HG03469 (cell line): ENCODE measurements at regions not wholly inside any gene's neighbourhood (a gene's known extent, or its start where the extent isn't known, plus 50 kb on each side); places are given as distances from the start of the nearest gene placed in this dataset.
A peak's percentile ranks its signal among the peaks of the same experiment; 100 is the strongest.

Experiments
- ATAC-seq: cut with Tn5 transposase; IDR thresholded peaks from one replicate; pipeline ENCODE4 v1.9.1; 2021; ENCODE audit warnings: mild to moderate bottlenecking, moderate library complexity, moderate number of reproducible peaks; ENCODE audit not compliant: unreplicated experiment

DNA sequence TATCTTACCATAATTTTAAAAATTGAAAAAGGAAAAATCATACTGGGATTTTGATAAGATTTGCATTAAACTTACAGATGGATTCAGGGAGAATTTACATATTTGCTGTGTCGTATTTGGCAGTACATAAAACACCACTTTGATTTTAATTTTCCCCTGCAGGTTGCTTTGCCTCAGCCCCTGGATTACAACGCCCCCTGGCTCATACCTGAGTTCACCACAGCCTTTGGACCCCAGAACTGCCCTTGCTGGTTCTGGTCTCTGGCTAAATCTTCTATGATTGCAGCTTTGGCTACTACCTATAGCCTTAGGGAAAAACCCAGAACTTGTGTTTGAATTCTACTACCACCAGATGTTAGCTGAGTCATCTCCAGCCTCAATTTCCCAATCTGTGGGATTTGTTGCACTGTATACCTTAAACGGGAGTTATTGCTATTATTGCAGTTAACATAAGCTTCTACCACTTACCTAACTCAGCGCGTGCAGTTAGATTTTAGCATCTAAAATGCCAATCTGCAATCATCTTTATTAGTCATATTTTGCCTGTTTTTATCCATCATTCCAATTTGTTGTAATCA lies 315.7 kb upstream of the GADL1 start:
- no peak for ATAC-seq

DNA sequence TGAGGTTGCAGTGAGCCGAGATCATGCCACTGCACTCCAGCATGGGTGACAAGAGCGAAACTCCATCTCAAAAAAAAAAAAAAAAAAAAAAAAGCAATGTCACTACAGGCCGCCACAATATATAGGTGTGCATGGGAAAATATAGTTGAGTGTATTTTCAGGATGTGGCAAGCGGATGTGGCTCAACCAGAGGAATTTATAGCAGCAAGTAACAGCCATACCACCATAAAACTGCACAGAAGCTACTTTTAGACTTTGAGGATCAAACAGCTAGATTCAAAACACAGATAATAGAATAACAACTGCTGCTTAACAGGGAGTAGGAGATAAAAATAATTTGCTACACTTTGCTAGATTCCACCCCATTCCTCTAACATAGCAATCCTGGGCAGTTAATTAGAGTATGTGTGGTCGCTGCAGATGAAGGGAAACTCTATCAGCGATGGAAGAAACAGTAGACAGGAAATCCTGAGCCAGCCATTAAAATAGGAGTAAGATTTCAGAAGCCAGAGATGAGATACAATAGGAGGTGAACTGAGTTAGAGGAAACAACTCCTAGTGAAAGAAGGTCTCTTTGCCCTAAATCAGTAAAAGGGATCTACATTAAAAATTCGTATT lies 318.7 kb upstream of the STT3B start:
- ATAC-seq, result peak; percentile 48

DNA sequence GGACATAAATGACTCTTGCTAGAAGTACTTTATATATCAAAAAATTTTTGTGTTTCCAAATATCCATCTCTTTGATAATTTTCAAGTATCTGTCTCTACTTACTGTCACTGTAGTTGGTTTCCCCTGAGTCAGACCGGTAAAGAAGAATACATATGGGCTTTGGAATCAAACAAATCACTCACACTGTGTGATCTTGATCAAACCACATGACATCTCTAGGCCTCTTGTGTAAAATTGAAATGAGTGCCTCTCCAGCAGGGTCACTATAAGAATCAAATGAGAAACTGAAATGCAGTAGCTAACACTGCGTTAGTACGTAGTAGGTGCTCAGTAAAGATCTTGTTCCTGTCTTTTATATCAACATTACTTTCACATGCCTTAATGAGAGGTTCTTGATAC lies 314.6 kb upstream of the STT3B start:
- ATAC-seq, result no peak

DNA sequence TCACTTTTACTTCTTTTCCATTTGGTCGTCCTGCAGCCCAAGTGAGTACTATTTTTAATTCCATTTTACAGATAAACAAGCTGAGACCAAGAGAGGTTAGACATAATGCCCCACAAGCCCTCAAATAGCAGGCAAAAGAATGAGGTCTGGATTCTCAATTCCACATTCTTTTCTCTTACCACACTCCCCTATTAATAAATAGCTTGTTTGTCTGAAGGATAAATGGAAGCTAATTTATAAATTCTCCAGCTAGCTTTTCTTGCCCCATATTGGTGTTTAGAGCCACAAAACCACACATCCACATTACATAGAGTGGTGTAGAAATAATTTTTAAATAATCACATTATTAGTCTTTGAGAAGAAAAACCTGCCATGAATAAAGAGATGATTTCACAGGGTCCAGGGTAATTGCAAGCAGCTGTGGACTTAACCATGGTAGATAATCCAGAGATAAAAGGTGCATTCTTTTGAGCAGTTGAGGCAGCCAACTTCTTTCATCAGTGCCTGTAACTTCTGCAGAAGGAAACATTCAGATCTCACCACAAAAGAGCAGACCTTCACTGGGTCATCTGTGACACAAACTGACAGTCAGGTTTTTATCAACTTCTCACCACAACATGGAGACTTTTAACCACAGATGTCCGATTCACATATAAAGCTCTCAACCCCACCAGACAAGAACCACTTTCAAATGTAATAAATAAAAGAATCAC lies 313.4 kb upstream of the STT3B start:
- ATAC-seq, result peak; percentile 68

DNA sequence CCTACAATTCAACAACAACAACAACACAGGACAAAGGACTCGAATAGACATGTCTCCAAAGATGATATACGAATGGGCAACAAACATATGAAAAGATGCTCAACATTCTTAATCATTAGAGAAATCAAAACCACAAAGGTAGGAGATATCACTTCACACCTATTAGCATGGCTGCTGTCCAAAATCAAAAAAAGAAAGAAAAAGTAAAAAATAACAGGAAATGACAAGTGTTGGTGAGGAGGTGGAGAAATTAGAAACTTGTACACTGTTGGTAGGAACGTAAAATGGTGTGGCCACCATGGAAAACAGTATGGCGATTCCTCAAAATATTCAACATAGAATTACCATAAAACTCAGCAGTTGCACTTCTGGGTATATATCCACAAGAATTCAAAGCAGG lies 312.3 kb upstream of the STT3B start:
- ATAC-seq, result no peak

DNA sequence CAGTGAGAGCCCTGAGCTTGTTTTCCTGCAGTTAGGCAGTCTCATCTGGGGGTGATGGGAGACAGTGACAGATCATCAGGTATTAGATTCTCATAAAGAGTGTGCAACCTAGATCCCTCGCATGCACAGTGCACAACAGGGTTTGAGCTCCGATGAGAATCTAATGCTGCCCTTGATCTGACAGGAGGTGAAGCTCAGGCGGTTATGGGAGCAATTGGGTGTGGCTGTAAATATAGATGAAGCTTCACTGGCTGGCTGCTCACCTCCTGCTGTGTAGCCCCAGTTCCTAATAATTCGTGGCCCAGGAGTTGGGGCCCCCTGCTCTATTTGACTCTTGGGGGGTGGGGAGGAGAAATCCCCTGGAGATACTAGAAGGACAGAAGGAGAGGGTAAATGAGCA lies 309.4 kb upstream of the STT3B start:
- ATAC-seq, result no peak

DNA sequence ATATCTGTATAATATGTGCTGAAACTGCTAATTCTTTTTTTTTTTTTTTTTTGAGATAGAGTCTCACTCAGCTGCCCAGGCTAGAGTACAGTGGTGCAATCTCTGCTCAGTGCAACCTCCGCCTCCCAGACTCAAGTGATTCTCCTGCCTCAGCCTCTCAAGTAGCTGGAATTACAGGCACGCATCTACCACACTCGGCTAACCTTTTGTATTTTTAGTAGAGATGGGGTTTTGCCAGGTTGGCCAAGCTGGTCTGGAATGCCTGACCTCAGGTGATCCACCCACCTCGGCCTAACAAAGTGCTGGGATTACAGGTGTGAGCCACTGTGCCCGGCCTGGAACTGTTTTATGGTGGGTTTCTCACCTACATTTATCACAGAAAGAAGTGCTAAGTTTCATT lies 307.8 kb upstream of the STT3B start:
- ATAC-seq, result no peak

DNA sequence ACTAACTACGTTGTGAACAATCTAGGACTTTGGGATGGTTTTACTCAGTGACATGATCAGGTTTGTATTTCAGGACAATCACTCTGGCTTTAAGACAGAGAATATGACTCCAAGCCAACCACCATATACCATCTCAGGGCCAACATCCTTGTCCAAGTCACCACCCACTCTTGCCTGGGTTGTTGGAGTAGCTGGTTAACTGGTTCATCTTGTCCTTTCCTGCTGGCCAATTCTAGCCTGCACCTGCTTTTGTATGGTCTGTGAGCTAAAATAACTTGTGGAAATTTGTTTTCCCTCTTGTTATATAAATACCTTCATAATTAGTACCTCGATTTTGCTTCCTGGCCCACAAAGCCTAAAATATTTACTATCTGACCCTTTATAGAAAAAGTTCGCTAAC lies 306.8 kb upstream of the STT3B start:
- ATAC-seq, result no peak

DNA sequence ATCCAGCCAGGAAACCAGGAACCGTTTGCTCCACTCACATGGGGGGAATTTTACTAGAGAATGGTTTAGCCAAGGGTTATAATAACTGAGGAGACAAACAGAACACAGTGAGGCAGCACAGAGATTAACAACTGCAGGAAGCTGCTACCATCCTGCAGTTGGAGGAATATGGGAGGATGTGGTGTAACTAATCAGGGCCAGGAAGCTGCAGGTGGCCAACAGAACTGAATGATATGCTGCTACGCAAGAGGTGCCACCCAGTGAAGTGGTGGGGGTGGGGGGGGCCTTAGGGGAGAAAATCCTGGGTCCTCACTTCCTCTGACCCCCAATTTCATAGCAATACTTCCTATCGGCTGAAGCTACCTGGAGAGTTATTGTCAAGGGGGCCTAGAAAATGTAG lies 306.4 kb upstream of the STT3B start:
- no peak for ATAC-seq

DNA sequence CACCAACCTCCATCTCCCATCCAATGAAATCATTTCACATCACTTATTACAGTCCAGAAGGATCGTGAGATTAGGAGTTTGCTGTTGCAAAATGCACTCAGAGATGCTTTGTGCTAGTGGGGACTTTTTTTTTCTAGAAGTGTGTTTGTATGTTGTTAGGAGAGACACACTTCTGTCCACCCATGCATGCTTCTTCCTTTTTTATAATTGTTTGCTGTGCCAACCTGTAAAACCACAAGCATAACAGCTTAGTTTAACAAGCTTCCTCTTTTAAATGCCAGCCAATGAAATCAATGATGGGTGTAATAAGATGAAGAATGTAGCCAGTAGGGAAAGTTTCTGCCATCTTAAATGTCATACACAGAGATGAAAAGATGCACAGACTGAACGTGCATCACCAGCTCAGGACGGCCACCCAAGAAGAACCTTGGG lies 305.6 kb upstream of the STT3B start:
- no peak for ATAC-seq

DNA sequence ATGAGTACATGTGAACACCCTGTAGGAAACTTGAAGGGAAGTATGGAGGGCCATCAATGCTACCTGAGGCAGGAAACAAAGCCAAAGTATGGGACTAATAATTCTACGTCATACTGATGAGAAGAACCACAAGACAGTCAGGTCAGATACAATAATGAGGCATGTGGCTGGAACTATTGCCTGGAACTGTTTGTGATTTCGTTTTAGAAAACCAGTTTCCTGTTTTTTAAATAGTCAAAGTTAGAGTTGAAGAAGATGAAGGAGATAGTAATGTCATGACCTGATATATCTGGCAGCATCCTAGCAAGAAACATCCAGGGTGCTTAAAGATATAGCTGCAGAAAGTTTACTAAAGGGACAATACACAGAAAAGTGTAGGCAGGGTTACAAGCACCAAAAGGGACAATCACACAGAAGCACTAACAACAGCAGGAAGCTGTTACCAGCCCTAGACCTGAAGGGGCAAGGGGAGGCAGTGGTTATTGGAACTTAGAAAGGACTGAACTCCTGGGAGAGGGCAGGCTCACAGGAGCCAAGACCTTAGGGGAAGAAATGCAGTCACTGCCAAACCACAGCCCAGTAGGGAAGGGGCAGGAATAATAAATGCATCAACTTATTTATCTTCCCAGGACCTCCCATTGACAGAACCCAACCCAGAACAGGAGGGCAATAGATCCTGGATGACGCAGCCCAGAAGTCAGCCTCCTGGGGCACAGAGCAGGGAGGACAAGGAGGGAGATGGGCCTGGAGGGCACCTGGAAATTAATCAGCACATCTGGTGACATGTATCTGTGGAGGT lies 302.1 kb upstream of the STT3B start:
- ATAC-seq, result no peak

DNA sequence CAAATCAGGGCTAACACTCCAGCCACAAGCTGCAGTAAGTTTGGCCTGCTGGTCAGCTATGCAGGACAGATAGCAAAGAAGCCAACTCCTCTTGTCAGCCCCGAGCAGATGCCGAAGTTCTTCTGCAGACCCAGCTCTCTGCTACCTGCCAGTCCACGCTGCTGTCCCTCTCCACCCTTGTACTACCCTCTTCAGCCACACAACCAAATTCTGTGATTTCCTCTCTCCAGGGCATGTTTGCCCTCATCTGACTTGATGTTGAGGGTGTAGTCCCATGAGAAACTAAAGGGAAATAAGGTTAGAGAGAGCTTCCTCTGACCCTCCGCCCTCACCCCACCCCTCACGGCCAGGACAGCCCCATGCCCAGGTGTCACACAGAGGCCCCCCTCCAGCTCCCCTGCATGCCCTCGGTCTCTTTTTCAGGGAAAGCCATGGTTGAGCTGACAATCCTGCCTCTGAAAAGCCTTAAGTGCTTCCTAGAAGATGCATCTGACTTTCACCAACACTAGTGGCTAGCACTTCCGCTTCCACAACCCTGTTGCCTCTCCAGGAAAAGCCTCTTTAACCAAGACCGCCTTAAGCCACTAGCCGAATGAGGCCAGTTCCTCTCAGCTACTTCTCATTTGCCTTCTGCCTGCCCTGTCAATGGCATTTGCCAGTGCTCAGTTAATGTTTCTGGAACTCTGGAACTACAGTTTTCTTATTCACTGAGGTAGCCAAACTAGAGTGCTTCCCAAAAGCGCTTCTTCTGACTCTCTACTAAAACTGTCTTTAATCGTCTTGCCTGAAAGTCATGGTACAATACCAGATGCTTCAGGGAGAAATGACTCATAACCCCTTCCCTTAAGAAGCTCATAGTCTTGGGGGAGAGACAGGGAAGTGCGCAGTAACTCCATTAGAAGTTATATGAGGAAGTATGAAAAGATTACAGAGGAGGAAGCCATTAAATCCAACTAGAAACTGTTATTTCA lies 300.4 kb upstream of the STT3B start:
- ATAC-seq, result no peak

DNA sequence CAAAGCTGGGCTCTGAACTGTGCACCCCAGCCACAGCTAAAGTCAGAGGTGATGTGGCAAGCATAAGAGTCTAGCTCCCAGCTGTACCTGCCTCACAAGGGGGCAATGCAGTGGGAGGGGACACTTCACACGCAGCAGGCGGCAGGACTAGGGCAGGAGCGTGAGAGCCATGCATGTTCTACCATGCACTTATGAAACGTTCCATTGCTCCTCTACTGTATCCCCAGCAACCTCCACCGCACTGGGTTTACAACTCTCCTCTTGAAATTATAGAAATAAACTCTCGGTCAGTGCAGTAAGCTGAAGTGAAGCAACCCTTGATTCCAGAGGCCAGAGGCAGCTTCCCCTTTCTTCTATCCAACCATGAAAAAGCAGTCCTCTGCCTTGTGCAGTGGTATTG lies 298.6 kb upstream of the STT3B start:
- ATAC-seq, result no peak

DNA sequence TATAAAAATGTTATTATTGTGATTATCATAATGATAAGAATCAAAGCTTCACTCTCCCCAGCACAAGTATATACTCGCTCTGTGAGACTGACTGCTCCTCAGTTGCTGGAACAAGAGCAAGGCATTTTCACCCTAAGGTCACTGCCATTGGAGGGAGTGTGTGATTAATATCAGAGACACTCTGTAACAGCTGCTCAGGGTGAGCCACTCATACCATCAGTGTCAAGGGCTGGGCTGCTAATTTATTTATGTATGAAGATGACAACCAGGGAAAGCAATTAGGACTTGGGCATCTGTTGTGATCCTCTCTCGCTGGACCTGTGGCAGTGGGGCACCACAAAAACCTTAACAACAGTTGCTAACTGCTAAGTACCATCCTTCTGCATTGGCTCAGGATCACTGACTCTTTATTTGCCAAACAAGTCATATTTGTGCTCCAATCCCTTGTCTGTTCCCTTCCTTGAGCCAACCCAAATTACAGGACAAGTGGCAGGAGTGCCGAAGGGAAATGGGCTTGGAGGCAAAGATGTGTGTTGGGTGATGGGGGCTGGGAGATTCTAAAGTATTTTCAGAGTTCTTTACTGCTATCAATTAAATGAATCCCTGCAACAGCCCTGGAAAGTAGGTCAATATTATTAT lies 297.5 kb upstream of the STT3B start:
- ATAC-seq, result no peak

DNA sequence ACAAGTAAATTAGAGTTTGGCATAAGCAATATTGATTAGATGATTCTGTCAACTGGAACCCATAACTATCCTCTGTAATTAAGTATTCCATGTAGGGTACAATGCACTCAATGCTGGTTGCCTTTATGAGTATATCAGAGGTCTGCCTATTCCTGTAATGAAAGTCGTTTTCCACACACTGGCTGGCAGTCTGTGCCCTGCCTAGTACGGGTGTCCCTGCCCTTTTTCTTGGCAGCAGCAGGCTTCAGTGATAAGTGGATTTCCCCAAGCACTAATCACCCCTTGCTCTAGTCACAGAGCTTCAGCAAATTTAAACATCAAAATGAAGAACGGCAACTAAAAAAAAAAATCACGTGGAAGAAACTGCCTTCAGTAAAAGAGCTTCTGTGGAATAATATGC lies 294.8 kb upstream of the STT3B start:
- ATAC-seq, result no peak

DNA sequence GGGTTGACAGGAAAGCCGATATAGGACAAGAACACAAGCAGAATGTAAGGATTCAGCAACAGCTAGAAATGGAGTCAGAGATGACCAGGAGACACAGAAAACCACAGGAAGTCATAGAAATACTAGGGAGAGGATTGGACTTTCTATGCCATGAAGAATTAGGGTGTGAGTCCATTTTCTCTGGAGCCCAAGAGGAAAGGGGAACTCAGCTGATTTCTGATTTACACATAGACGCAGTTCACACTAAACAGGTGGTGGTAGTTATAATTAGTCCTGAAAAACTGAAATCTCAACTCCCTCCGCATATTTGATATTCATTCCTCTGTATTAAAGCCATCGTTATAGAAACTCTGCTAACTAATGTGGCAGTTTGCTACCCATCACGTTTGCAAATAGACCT lies 292.7 kb upstream of the STT3B start:
- no peak for ATAC-seq

DNA sequence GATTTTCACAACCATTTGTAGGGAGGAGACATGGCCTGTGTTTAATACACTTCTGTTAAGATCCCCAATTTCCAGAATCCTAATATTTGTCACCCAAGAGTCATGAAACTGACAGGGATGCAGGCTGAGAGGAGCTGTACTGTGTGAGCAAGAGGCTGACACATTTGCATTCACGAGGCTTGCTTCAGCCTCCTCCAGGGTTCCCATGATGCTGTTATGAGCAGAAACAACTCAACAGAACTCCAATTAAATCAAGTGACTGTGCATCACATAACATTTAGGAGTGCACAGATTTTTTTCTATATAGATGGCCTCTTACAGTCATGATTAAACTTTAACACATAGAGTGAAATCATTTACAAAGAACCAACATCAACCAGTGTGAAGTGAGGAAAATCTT lies 292.3 kb upstream of the STT3B start:
- ATAC-seq, result no peak

DNA sequence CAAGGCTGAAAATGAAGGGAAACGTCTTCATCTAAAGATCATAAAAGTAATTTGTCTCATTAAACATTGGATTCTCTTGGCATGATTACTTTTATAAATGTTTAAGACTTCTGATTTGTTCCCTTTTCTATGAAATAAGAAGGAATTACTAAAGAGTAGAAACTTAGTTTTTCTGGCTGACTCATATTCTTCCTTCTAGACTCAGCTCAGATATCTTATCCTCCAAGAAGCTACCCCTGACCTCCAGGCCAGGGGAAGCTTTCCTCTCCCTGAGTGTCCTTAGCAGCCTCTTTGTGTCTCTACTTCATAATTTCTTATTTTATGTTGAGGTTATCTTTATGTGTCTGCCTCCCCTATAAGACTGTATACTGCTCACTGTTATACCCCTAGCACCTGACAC lies 291.9 kb upstream of the STT3B start:
- no peak for ATAC-seq

DNA sequence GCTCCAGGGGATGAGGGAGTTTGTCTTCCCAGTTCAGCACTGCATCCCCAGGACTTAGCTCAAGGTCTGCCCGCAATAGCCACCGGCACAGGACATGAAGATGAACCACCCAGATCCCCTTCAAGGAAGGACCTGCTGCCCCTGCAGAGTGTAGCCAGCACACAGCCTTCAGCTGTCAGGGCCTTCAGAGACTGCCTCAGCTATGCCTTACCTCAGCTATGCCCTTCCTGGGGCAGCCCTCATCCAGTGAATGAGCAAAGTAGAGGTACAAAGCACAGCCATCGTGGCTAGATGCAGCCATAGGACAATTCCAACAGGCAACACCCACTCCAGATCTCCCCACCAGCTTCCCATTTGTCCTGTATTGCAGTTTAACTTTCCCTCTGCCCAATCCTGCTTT lies 291.2 kb upstream of the STT3B start:
- ATAC-seq, result no peak
